ENCODE measurements at regions not wholly inside any gene's neighbourhood (a gene's known extent, or its start where the extent isn't known, plus 50 kb on each side); places are given as distances from the start of the nearest gene placed in this dataset.

DNA sequence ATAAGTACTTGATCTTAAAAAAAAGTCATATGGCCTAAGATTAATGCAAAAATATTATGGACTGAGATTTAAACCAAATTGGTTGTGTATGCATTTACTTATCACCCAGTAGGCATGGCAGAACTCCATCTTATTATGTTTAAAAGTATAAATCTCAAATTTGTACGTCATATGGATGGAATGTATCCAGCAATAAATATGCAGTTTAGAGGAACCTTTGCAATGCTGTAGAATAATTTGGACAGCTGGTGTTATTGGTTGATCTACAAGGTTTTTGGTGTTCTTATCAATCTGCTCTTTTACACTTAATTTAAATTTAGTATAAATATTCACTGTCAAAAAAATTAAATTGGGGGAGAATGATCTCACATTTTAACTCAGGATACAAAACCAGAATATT, 640.2 kb downstream of the SATB2 start:
- DNase-seq (ENCODE audit: extremely low read depth in 1 of 2, low read depth in 1 of 2): no peak

DNA sequence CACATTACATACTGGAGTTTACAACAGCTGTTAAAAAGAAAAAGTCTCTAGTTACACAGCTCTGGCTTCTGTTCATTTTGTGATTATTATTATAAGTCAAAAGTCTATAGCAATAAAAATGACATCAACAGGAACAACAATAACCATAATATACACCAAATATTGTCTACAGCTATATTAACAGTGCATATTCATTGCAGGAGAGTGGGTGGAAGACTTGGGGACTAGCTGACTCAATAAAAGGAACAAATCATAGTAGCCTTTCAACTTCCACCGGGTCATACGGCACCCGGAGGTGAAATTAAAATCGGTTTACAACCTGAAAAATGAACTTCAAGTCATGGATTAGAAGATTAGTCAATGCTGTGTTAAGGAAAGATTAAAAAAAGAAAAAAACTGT, 642.1 kb downstream of the SATB2 start:
- DNase-seq (ENCODE audit: extremely low read depth in 1 of 2, low read depth in 1 of 2): no peak

GRCh38 chr2:198811198-198811597, 646.5 kb downstream of the SATB2 start:
- no peak for DNase-seq (ENCODE audit: extremely low read depth in 1 of 2, low read depth in 1 of 2)

- DNase-seq (ENCODE audit: extremely low read depth in 1 of 2, low read depth in 1 of 2): no peak
Observed at GRCh38 chr2:198809976-198810375, 647.8 kb downstream of the SATB2 start.

DNA sequence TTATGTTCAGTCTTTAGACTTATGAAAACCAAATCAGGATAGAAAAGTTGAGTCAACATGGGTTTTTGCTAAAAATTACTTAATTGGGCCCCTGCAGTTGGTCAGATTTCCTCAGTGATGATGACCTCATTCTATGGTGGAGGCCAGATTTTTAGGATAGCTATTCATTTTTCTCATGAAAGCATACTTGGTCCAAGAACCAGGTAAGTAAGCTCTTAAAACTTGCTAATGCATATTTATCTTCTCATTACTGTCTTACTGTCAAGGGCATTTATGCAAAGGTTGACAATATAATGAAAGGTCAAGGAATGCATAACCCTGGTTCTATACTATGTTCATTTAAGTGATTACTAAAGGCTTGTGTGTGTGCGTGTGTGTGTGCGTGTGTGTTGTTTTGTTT, 650.6 kb downstream of the SATB2 start:
- DNase-seq (ENCODE audit: extremely low read depth in 1 of 2, low read depth in 1 of 2): no peak

- no peak for DNase-seq (ENCODE audit: extremely low read depth in 1 of 2, low read depth in 1 of 2)
Observed at GRCh38 chr2:198795419-198795818, 662.3 kb downstream of the SATB2 start.

- no peak for DNase-seq (ENCODE audit: extremely low read depth in 1 of 2, low read depth in 1 of 2)
Observed at GRCh38 chr2:198791623-198792022, 666.1 kb downstream of the SATB2 start.

DNA sequence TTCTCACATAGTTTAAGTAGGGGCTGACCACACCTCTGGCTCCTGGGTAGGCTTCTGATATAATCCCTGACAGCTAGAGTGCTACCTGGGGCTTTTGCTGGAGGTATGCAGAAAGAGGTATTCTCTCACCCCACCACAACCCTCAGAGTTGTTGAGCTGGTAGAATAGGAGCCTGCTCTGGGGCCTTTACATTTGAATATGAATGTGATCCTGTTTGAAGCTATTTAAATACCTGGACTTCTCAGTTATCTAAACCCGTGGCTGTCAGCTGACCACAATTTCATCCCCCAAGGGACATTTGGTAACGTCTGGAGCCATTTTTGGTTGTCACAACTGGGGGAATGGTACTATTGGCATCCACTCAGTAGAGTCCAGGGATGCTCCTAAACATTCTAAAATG, 669.1 kb downstream of the SATB2 start:
- DNase-seq (ENCODE audit: extremely low read depth in 1 of 2, low read depth in 1 of 2): no peak

DNA sequence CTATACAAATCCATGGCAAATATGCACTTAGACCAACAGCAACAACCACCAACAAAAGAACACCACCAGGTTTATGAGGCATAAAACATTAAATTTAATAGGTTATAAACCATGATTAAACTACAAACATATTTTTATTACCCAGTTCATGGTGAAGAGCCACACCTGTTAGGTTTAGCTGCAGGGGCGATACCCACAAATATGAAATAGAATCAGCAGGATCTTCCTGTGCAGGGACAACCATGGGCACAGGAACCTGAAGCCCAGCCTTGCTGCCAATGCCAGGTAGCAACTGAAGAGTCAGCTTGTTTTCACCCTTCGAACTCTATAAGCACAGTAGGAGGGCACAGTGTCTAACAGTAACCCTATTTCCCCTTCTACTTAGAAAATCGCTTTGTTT, 675.0 kb downstream of the SATB2 start:
- no peak for DNase-seq (ENCODE audit: extremely low read depth in 1 of 2, low read depth in 1 of 2)

- DNase-seq (ENCODE audit: extremely low read depth in 1 of 2, low read depth in 1 of 2): no peak
Observed at GRCh38 chr2:198776616-198777406, 680.9 kb downstream of the SATB2 start.

DNA sequence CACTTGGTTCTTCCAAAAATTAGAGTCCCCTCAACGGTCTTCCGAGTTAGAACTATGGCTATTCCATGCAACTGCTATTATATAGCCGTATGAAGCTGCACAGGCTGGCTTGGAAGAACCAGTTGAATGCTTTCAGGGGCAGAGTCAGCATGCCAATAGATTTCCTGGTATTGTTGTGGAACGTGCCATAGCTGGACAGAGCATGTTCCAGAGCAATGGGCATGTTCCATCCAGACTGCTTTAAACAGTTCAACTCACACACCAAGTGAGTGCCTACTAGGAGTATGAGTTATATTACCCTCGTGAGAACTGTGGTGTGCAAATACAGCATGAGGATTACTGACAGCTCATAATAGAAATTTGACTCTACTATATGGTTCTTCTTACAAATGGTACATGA, 682.0 kb downstream of the SATB2 start:
- DNase-seq (ENCODE audit: extremely low read depth in 1 of 2, low read depth in 1 of 2): no peak

GRCh38 chr2:198774576-198774975, 683.2 kb downstream of the SATB2 start:
- DNase-seq (ENCODE audit: extremely low read depth in 1 of 2, low read depth in 1 of 2): no peak

- DNase-seq (ENCODE audit: extremely low read depth in 1 of 2, low read depth in 1 of 2): no peak
Observed at GRCh38 chr2:198767694-198768093, 690.0 kb downstream of the SATB2 start.

GRCh38 chr2:198763793-198764192, 693.9 kb downstream of the SATB2 start:
- no peak for DNase-seq (ENCODE audit: extremely low read depth in 1 of 2, low read depth in 1 of 2)

DNA sequence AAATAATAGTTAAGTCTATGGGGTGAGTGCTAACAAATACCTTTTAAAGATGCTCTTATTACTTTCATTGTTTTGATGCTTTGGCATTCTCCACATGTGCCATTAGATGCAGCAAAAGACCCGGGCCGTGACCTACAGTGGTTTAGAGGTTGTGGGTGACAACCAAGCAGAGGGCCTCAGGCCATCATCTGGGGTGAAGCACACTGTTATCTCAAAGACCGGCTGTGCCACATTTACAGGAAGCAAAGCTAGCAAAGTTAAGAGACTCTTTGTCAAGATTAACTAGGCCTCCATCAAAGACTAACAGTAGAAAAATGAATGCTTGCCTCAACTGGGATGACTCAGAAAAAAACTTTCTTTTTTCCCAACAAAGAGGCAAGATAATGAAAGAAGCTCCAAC, 695.3 kb downstream of the SATB2 start:
- no peak for DNase-seq (ENCODE audit: extremely low read depth in 1 of 2, low read depth in 1 of 2)

- no peak for DNase-seq (ENCODE audit: extremely low read depth in 1 of 2, low read depth in 1 of 2)
Observed at GRCh38 chr2:198757069-198757468, 700.7 kb downstream of the SATB2 start.

GRCh38 chr2:198756166-198756565, 701.6 kb downstream of the SATB2 start:
- no peak for DNase-seq (ENCODE audit: extremely low read depth in 1 of 2, low read depth in 1 of 2)

DNA sequence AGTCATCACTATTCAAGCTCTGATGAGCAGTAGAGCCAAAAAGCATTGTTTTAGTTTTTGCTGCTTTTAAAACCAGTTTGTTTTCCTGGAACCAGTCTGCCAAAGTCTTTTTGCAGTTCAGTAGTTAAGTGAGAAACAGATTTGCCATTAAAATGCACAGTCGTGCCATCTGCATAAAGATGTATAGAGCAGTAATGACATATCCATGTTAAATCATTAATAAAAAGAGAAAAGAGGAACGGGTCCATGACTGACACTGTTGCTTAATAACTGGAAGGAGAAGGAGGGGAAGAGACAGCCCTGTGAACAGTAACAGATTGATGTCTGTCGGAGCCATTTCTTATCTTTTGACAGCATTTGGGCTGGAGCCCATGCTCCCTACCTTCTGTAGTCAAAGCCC, 704.6 kb downstream of the SATB2 start:
- DNase-seq (ENCODE audit: extremely low read depth in 1 of 2, low read depth in 1 of 2): no peak

GRCh38 chr2:198749364-198749763, 708.4 kb downstream of the SATB2 start:
- no peak for DNase-seq (ENCODE audit: extremely low read depth in 1 of 2, low read depth in 1 of 2)

- DNase-seq (ENCODE audit: extremely low read depth in 1 of 2, low read depth in 1 of 2): no peak
Observed at GRCh38 chr2:198731842-198732399, 725.8 kb downstream of the SATB2 start.

GRCh38 chr2:198720266-198720665, 737.5 kb downstream of the SATB2 start:
- no peak for DNase-seq (ENCODE audit: extremely low read depth in 1 of 2, low read depth in 1 of 2)

DNA sequence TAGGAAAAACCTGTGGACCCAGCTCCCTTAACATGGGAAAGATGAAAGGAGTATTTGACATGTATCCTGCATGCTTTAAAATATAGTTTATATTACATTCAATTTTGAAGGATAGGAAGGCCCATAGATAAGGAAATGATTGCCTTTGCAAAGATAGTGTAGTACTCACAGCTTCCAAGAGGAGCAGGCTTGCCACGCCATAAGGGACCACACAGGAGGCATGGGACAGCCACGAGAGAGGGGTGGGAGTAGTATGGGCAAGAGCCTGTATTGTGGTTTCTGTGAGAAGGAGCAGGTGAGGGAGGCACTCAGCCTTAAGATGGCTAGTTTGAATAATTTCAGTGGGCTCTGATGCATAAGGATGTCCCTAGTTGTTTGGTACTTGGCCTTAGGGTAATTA, 740.3 kb downstream of the SATB2 start:
- no peak for DNase-seq (ENCODE audit: extremely low read depth in 1 of 2, low read depth in 1 of 2)

- no peak for DNase-seq (ENCODE audit: extremely low read depth in 1 of 2, low read depth in 1 of 2)
Observed at GRCh38 chr2:198715302-198715835, 742.4 kb downstream of the SATB2 start.

All from activated CD8-positive, alpha-beta memory T cell treated with anti-CD3 and anti-CD28 coated beads for 1 hour (primary cell).